ENCODE measurements at regions not wholly inside any gene's neighbourhood (a gene's known extent, or its start where the extent isn't known, plus 50 kb on each side); places are given as distances from the start of the nearest gene placed in this dataset.

- DNase-seq (no peak), ATAC-seq (no peak)
- H3K4me1 ChIP-seq (ENCODE audit: low read depth), result no peaks in the 10 kb centered on the region
- H3K36me3 ChIP-seq (ENCODE audit: low read depth), result no peaks in the 10 kb centered on the region
- H3K9me3 ChIP-seq, result peaks cover 8% of the 10 kb centered on the region
- H3K4me3 ChIP-seq, result no peak overlapping the region
- intact Hi-C loops (cut with DNase I, micrococcal nuclease), result no loop called here
- no peak for TF ChIP-seq CTCF (IDR thresholded peaks at IDR 0.05)
Observed at GRCh38 chr16:65583498-65583897, 461.6 kb upstream of the CDH11 start.

- no peak for TF ChIP-seq CTCF (IDR thresholded peaks at IDR 0.05)
- ATAC-seq, result no peak
- DNase-seq, result no peak
- H3K4me3 ChIP-seq, result no peak overlapping the region
- no peaks in the 10 kb centered on the region for H3K36me3 ChIP-seq (ENCODE audit: low read depth)
- H3K9me3 ChIP-seq, result peaks cover 21% of the 10 kb centered on the region
- intact Hi-C loops (cut with DNase I, micrococcal nuclease), result no loop called here
- no peaks in the 10 kb centered on the region for H3K4me1 ChIP-seq (ENCODE audit: low read depth)
Observed at GRCh38 chr16:65579050-65579449, 457.2 kb upstream of the CDH11 start.

GRCh38 chr16:65576631-65577030 is 454.8 kb upstream of the CDH11 start:
- DNase-seq (no peak), ATAC-seq (no peak)
- TF ChIP-seq CTCF (IDR thresholded peaks at IDR 0.05), result no peak
- H3K9me3 ChIP-seq, result peaks cover 22% of the 10 kb centered on the region
- no peaks in the 10 kb centered on the region for H3K36me3 ChIP-seq (ENCODE audit: low read depth)
- H3K4me1 ChIP-seq (ENCODE audit: low read depth), result no peaks in the 10 kb centered on the region
- H3K4me3 ChIP-seq, result no peak overlapping the region
- intact Hi-C loops (cut with DNase I, micrococcal nuclease), result no loop called here

DNA sequence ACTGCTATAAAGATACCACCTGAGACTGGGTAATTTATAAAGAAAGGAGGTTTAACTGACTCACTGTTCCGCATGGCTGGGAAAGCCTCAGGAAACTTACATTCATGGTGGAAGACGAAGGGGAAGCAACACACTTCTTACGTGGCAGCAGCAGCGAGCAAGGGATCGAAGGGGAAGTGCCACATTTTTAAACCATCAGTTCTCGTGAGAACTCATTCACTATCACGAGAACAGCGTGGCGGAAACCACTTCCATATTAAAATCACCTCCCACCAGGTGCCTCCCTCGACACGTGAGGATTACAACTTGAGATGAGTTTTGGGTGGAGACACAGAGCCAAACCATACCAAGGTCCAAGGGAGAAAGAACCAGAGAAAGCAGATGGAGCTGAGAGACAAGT is 454.3 kb upstream of the CDH11 start:
- ATAC-seq (no peak), DNase-seq (no peak)
- no peaks in the 10 kb centered on the region for H3K36me3 ChIP-seq (ENCODE audit: low read depth)
- H3K4me1 ChIP-seq (ENCODE audit: low read depth), result no peaks in the 10 kb centered on the region
- peaks cover 22% of the 10 kb centered on the region for H3K9me3 ChIP-seq
- H3K4me3 ChIP-seq, result no peak overlapping the region
- intact Hi-C loops (cut with DNase I, micrococcal nuclease), result no loop called here
- TF ChIP-seq CTCF (IDR thresholded peaks at IDR 0.05), result no peak

GRCh38 chr16:65574326-65574966 is 452.6 kb upstream of the CDH11 start:
- no peak for TF ChIP-seq CTCF (IDR thresholded peaks at IDR 0.05)
- ATAC-seq (no peak), DNase-seq (no peak)
- Histone ChIP-seq H3K9me3 (peaks cover 29% of the 10 kb centered on the region), H3K4me1 (ENCODE audit: low read depth) (no peaks in the 10 kb centered on the region), H3K4me3 (no peak overlapping the region), H3K36me3 (ENCODE audit: low read depth) (no peaks in the 10 kb centered on the region)
- intact Hi-C loops (cut with DNase I, micrococcal nuclease), result no loop called here

DNA sequence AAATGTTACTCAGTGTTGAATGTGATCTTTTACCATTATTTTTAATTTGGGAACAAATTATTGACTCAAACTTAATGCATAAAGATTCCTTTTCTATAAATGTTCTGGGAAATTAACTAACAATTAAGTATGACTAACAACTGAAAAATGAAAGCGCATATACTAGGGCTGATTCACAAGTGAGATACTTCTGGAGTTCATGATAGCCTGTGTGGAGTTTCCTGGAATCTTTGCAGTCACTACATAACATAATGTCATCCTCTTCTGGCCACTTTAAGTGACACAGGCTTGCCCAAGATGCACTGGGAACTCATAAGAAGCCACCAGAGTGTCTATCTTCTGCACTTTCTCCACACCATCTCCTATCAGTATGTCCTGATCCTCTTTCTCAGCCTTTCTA is 450.3 kb upstream of the CDH11 start:
- intact Hi-C loops (cut with DNase I, micrococcal nuclease), result no loop called here
- H3K9me3 ChIP-seq, result peaks cover 31% of the 10 kb centered on the region
- no peak for ATAC-seq

More for the DNA sequence above, 450.3 kb upstream of the CDH11 start:
- DNase-seq, result no peak
- no peak for TF ChIP-seq CTCF (IDR thresholded peaks at IDR 0.05)
- Histone ChIP-seq H3K4me3 (no peak overlapping the region), H3K4me1 (ENCODE audit: low read depth) (no peaks in the 10 kb centered on the region), H3K36me3 (ENCODE audit: low read depth) (no peaks in the 10 kb centered on the region)
